ELF-1 (cell line): ENCODE measurements at regions not wholly inside any gene's neighbourhood (a gene's known extent, or its start where the extent isn't known, plus 50 kb on each side); places are given as distances from the start of the nearest gene placed in this dataset.
"Not testable (repeated sequence)": the region's sequence is repeated elsewhere in the genome, so short reads cannot be mapped to it uniquely, and the experiment has no call there.

Experiments used
- DNase-seq: peaks from one replicate; pipeline ENCODE4 v3.0.0-alpha.2; 2016; ENCODE audit warnings: low read depth, low spot score

- no peak for DNase-seq
These were observed 376.4 kb upstream of the IGFBP3 start for GRCh38 chr7:46297515-46297914.

- no peak for DNase-seq
These were observed 375.5 kb upstream of the IGFBP3 start for GRCh38 chr7:46296526-46296925.

- DNase-seq, result no peak
These were observed 373.3 kb upstream of the IGFBP3 start for GRCh38 chr7:46294381-46294780.

- no peak for DNase-seq
These were observed 371.7 kb upstream of the IGFBP3 start for GRCh38 chr7:46292741-46293140.

GRCh38 chr7:46291601-46292150 is 370.6 kb upstream of the IGFBP3 start:
- no peak for DNase-seq

- DNase-seq, result peak; percentile 66
These were observed 370.0 kb upstream of the IGFBP3 start for GRCh38 chr7:46291050-46291438.

- DNase-seq, result no peak
These were observed 369.4 kb upstream of the IGFBP3 start for GRCh38 chr7:46290374-46291049.

- DNase-seq, result no peak
These were observed 367.8 kb upstream of the IGFBP3 start for GRCh38 chr7:46288861-46289260.

- DNase-seq, result no peak
These were observed 366.9 kb upstream of the IGFBP3 start for GRCh38 chr7:46288010-46288409.

GRCh38 chr7:46286957-46287356 is 365.9 kb upstream of the IGFBP3 start:
- DNase-seq, result no peak

GRCh38 chr7:46286356-46286755 is 365.3 kb upstream of the IGFBP3 start:
- DNase-seq, result no peak

- DNase-seq, result no peak
These were observed 364.8 kb upstream of the IGFBP3 start for GRCh38 chr7:46285878-46286277.

- no peak for DNase-seq
These were observed 362.8 kb upstream of the IGFBP3 start for GRCh38 chr7:46283852-46284251.

- no peak for DNase-seq
These were observed 361.1 kb upstream of the IGFBP3 start for GRCh38 chr7:46282155-46282554.

- DNase-seq, result no peak
These were observed 360.0 kb upstream of the IGFBP3 start for GRCh38 chr7:46281071-46281470.

GRCh38 chr7:46279290-46279689 is 358.2 kb upstream of the IGFBP3 start:
- DNase-seq, result no peak

GRCh38 chr7:46264646-46265045 is 343.6 kb upstream of the IGFBP3 start:
- no peak for DNase-seq

- not testable (repeated sequence) for DNase-seq
These were observed 340.6 kb upstream of the IGFBP3 start for GRCh38 chr7:46261638-46262037.

- DNase-seq, result no peak
These were observed 338.9 kb upstream of the IGFBP3 start for GRCh38 chr7:46259947-46260346.

GRCh38 chr7:46257761-46258448 is 336.8 kb upstream of the IGFBP3 start:
- no peak for DNase-seq

- DNase-seq, result no peak
These were observed 336.0 kb upstream of the IGFBP3 start for GRCh38 chr7:46256870-46257661.

- DNase-seq, result peak; percentile 29
These were observed 332.4 kb upstream of the IGFBP3 start for GRCh38 chr7:46253520-46253919.
